ENCODE measurements at regions not wholly inside any gene's neighbourhood (a gene's known extent, or its start where the extent isn't known, plus 50 kb on each side); places are given as distances from the start of the nearest gene placed in this dataset.

DNA sequence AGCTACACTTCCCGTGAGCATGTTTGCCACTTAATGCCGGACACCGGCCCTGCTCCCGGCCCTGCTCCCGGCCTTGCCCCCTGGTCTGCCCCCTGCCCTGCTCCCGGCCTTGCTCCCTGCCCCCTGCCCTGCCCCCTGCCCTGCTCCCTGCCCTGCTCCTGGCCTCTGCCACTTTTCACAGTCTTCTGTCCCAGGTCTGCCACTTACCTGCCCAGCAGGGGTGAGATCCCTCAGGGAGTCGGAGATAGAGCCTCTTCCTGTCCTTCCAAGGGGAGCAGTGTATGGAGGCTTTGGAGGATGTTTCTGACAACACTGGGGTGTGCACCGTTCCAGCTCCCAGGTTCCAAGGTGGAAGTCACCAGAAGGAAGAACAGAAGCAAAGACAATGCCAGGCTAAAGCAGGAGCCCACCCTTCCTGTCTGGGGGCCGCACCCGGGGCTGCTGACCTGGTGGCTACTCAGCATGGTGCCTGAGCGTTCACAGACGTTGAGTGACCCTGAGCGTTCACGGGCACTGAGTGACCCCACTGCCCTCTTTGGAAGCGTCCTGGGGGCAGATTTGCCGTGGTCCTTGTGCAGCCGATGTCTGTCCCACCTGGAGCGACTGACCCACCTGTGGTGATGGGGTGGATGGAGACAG, 199.8 kb downstream of the DLL1 start:
- TF ChIP-seq, protein P1, sequence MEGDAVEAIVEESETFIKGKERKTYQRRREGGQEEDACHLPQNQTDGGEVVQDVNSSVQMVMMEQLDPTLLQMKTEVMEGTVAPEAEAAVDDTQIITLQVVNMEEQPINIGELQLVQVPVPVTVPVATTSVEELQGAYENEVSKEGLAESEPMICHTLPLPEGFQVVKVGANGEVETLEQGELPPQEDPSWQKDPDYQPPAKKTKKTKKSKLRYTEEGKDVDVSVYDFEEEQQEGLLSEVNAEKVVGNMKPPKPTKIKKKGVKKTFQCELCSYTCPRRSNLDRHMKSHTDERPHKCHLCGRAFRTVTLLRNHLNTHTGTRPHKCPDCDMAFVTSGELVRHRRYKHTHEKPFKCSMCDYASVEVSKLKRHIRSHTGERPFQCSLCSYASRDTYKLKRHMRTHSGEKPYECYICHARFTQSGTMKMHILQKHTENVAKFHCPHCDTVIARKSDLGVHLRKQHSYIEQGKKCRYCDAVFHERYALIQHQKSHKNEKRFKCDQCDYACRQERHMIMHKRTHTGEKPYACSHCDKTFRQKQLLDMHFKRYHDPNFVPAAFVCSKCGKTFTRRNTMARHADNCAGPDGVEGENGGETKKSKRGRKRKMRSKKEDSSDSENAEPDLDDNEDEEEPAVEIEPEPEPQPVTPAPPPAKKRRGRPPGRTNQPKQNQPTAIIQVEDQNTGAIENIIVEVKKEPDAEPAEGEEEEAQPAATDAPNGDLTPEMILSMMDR (conservative IDR thresholded peaks at IDR 0.05; ENCODE audit: low read depth, low read length): no peak
- TF ChIP-seq EZH2 (IDR thresholded peaks at IDR 0.05; ENCODE audit: borderline replicate concordance, low read depth, low read length, poor library complexity, severe bottlenecking): no peak
